ENCODE measurements at regions not wholly inside any gene's neighbourhood (a gene's known extent, or its start where the extent isn't known, plus 50 kb on each side); places are given as distances from the start of the nearest gene placed in this dataset.

DNA sequence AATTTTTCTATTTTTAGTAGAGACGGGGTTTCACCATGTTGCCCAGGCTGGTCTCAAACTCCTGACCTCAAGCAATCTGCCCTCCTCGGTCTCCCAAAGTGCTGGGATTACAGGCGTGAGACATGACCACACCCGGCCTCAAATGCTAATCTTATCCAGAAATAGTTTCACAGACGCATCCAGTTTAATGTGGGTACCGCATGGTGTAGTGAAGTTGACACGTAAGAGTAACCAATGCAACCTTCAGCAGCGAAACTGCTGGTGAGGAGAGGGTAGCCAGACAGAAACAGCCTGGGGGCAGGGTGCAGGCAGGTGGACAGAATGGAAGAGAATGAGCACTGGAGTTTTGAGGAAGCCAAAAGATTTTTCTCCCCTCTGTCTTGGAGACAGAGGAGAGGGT lies 63.5 kb upstream of the FAM180A start:
- no peak for DNase-seq (ENCODE audit: extremely low read depth, low read depth)
- H3K4me3 ChIP-seq (replicated peaks; ENCODE audit: low read depth, low read length): no peak overlapping the region
- TF ChIP-seq CTCF (IDR thresholded peaks at IDR 0.05; ENCODE audit: low read depth, low read length, missing control alignments): no peak

GRCh38 chr7:135811506-135811905 lies 62.9 kb upstream of the FAM180A start:
- no peak for DNase-seq (ENCODE audit: extremely low read depth, low read depth)
- TF ChIP-seq CTCF (IDR thresholded peaks at IDR 0.05; ENCODE audit: low read depth, low read length, missing control alignments): no peak
- no peak overlapping the region for H3K4me3 ChIP-seq (replicated peaks; ENCODE audit: low read depth, low read length)

DNA sequence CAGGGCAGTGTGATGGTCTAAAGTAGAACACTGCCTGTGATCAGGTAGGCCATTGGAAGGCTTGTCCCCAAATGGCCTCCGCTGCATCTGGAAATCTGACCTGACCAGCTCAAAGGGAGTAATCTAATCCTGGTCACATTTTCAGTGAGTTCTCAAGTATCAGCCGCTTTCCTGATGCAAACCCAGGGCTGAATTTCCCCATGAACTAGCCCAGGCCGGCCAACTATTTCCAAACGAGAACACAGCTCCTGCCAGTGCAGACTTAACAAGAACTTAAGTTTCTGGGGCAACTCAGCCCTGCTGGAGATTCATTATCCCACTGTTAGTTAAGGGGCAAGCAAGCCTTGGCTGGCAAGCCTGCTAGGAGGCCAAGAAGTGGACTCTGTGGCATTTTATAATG lies 59.6 kb upstream of the FAM180A start:
- no peak overlapping the region for H3K4me3 ChIP-seq (replicated peaks; ENCODE audit: low read depth, low read length)
- TF ChIP-seq CTCF (IDR thresholded peaks at IDR 0.05; ENCODE audit: low read depth, low read length, missing control alignments): no peak
- no peak for DNase-seq (ENCODE audit: extremely low read depth, low read depth)

- H3K4me3 ChIP-seq (replicated peaks; ENCODE audit: low read depth, low read length): no peak overlapping the region
- no peak for DNase-seq (ENCODE audit: extremely low read depth, low read depth)
- TF ChIP-seq CTCF (IDR thresholded peaks at IDR 0.05; ENCODE audit: low read depth, low read length, missing control alignments): no peak
Measured at GRCh38 chr7:135803143-135803542, 54.5 kb upstream of the FAM180A start.

DNA sequence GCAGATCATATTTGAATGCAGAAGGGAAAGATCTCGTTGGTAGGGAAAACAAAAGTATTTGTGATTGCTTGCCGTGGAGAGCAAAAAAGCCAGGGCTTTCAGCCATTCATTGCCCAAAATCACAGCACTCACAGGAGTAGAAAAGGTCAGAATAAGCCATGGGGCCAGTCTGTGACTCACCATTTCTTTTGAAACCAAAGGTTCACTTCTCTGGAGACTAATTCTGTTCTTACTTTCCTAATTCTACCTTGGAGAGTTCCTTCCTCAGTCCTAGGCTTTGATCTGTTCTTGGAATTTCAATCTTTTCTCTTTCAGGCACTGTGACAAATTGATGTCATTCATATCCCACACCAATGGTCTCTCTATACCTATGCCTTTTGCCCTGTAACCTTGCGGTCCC lies 54.1 kb upstream of the FAM180A start:
- no peak for DNase-seq (ENCODE audit: extremely low read depth, low read depth)
- H3K4me3 ChIP-seq (replicated peaks; ENCODE audit: low read depth, low read length): no peak overlapping the region
- no peak for TF ChIP-seq CTCF (IDR thresholded peaks at IDR 0.05; ENCODE audit: low read depth, low read length, missing control alignments)

- no peak for DNase-seq (ENCODE audit: extremely low read depth, low read depth)
- no peak overlapping the region for H3K4me3 ChIP-seq (replicated peaks; ENCODE audit: low read depth, low read length)
- TF ChIP-seq CTCF (IDR thresholded peaks at IDR 0.05; ENCODE audit: low read depth, low read length, missing control alignments): no peak
Measured at GRCh38 chr7:135801877-135802276, 53.3 kb upstream of the FAM180A start.

GRCh38 chr7:135801045-135801693 lies 52.6 kb upstream of the FAM180A start:
- no peak overlapping the region for H3K4me3 ChIP-seq (replicated peaks; ENCODE audit: low read depth, low read length)
- TF ChIP-seq CTCF (IDR thresholded peaks at IDR 0.05; ENCODE audit: low read depth, low read length, missing control alignments): peak; percentile 68

More at GRCh38 chr7:135801045-135801693, 52.6 kb upstream of the FAM180A start:
- DNase-seq (ENCODE audit: extremely low read depth, low read depth): peak; percentile 42

Measured in HFF-Myc (cell line).